ENCODE measurements at regions not wholly inside any gene's neighbourhood (a gene's known extent, or its start where the extent isn't known, plus 50 kb on each side); places are given as distances from the start of the nearest gene placed in this dataset.

- Histone ChIP-seq H3K79me2 (ENCODE audit: insufficient read depth, low read depth, low read length) (no peaks in the 10 kb centered on the region), H3K4me1 (ENCODE audit: insufficient read depth, low read length, poor library complexity, severe bottlenecking) (no peaks in the 10 kb centered on the region), H4K20me1 (ENCODE audit: insufficient read depth, low read length) (no peaks in the 10 kb centered on the region), H2AFZ (ENCODE audit: low read length) (no peak overlapping the region), H3K36me3 (ENCODE audit: insufficient read depth, low read length) (no peaks in the 10 kb centered on the region), H3K27ac (ENCODE audit: low read depth, low read length, poor library complexity, severe bottlenecking) (no peak overlapping the region), H3K9me3 (ENCODE audit: low read length) (0 out of 2 replicates have a peak, but pooled peaks cover 2% of the 10 kb centered on the region), H3K4me3 (ENCODE audit: low read depth, low read length, poor library complexity, severe bottlenecking) (no peak overlapping the region), H3K4me2 (ENCODE audit: low read length) (no peak overlapping the region), H3K9me2 (ENCODE audit: insufficient read depth, low read length) (no peaks in the 10 kb centered on the region)
- intact Hi-C loops (cut with micrococcal nuclease; ENCODE audit: unreplicated experiment) = no loop called here
- no peak for DNase-seq (ENCODE audit: low spot score)
- TF ChIP-seq EZH2phosphoT487 (IDR thresholded peaks at IDR 0.05; ENCODE audit: borderline replicate concordance, low read depth, low read length) = no peak
- no peak for TF ChIP-seq CTCF (conservative IDR thresholded peaks at IDR 0.05; ENCODE audit: low read length)
- POLR2A ChIA-PET = no interaction called here
- BruUV-seq (replicated peaks) = no TSS peak
- CTCF ChIA-PET (ENCODE audit: unreplicated experiment) = no interaction called here
These were observed 50.2 kb upstream of the HIVEP1 start for GRCh38 chr6:11961923-11962322.

DNA sequence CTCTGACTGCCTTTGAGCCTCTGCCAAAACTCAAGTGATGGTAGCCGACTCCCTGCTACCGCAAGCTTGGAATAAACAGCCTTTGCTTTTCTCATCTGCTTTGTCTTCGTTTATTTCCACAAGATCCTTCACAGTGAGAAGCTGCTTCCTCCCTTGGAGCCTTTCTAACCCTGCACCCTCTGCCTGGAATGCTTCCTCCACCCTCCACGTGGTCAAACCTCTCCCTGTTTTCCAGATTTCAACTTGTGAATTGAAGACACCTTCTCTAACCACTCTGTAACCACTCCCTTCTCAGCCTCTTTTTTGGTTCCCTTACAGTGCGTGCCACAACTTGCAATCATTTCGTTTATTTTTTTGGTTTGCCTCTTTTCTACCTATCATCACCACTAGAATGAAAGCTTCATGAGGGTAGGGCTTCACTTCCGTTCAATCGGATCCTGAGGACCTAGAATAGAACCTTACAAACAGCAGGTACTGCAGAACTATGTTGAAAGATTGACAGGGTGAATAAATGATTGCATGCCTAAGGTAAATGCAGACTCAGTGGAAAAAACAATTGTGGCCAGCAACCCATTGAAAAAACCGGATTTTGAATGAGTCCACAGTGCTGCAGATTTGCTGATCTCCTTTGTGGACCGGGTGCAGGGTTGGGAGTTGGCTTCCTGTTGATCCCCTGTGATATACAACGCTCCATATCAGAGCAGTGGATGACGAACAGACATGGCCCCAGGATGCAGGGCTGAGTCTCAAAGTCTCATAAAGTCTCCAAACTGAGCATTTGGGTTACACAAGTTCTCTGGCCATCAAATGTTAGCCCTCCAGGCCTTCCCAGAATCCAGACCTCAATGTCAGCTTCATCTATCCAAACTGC is 51.0 kb upstream of the HIVEP1 start:
- no peaks in the 10 kb centered on the region for H4K20me1 ChIP-seq (ENCODE audit: insufficient read depth, low read length)
- ChIA-PET CTCF (ENCODE audit: unreplicated experiment) (no interaction called here), POLR2A (interaction anchor here (1.0 to 1.2 kb wide), 2 partner anchors 11 to 144 kb away, joined by 4 to 9 read pairs; no protein-coding TSS in a partner anchor)
- no peak for DNase-seq (ENCODE audit: low spot score)
- intact Hi-C loops (cut with micrococcal nuclease; ENCODE audit: unreplicated experiment) = no loop called here
- TF ChIP-seq CTCF (conservative IDR thresholded peaks at IDR 0.05; ENCODE audit: low read length) (no peak), EZH2phosphoT487 (IDR thresholded peaks at IDR 0.05; ENCODE audit: borderline replicate concordance, low read depth, low read length) (no peak)
- H3K9me2 ChIP-seq (ENCODE audit: insufficient read depth, low read length) = no peaks in the 10 kb centered on the region
- no peak overlapping the region for H3K4me2 ChIP-seq (ENCODE audit: low read length)
- H2AFZ ChIP-seq (ENCODE audit: low read length) = no peak overlapping the region
- H3K79me2 ChIP-seq (ENCODE audit: insufficient read depth, low read depth, low read length) = no peaks in the 10 kb centered on the region
- no peak overlapping the region for H3K27ac ChIP-seq (ENCODE audit: low read depth, low read length, poor library complexity, severe bottlenecking)
- no peak overlapping the region for H3K4me3 ChIP-seq (ENCODE audit: low read depth, low read length, poor library complexity, severe bottlenecking)
- no peaks in the 10 kb centered on the region for H3K4me1 ChIP-seq (ENCODE audit: insufficient read depth, low read length, poor library complexity, severe bottlenecking)
- 0 out of 2 replicates have a peak, but pooled peaks cover 6% of the 10 kb centered on the region for H3K9me3 ChIP-seq (ENCODE audit: low read length)
- no TSS peak for BruUV-seq (replicated peaks)
- no peaks in the 10 kb centered on the region for H3K36me3 ChIP-seq (ENCODE audit: insufficient read depth, low read length)

DNA sequence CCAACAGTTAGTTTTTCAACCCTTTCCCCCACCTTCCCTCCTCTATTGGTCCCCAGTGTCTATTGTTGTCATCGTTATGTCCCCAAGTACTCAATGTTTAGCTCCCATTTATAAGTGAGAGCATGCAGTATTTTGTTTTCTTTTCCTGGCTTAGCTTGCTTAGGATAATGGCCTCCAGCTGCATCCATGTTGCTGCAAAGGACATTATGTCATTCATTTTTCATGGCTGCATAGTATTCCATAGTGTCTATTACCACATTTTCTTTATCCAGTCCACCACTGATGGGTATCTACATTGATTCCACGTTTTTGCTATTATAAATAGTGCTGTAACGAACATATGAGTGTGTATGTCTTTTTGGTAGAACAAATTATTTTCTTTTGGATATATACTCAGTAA is 55.3 kb upstream of the HIVEP1 start:
- Histone ChIP-seq H3K27ac (ENCODE audit: low read depth, low read length, poor library complexity, severe bottlenecking) (no peak overlapping the region), H3K36me3 (ENCODE audit: insufficient read depth, low read length) (no peaks in the 10 kb centered on the region), H3K4me3 (ENCODE audit: low read depth, low read length, poor library complexity, severe bottlenecking) (no peak overlapping the region), H3K79me2 (ENCODE audit: insufficient read depth, low read depth, low read length) (no peaks in the 10 kb centered on the region), H3K4me2 (ENCODE audit: low read length) (no peak overlapping the region), H3K4me1 (ENCODE audit: insufficient read depth, low read length, poor library complexity, severe bottlenecking) (no peaks in the 10 kb centered on the region), H4K20me1 (ENCODE audit: insufficient read depth, low read length) (no peaks in the 10 kb centered on the region), H3K9me2 (ENCODE audit: insufficient read depth, low read length) (no peaks in the 10 kb centered on the region), H3K9me3 (ENCODE audit: low read length) (0 out of 2 replicates have a peak, but pooled peaks cover 6% of the 10 kb centered on the region), H2AFZ (ENCODE audit: low read length) (no peak overlapping the region)
- intact Hi-C loops (cut with micrococcal nuclease; ENCODE audit: unreplicated experiment) = no loop called here
- no peak for TF ChIP-seq EZH2phosphoT487 (IDR thresholded peaks at IDR 0.05; ENCODE audit: borderline replicate concordance, low read depth, low read length)
- no peak for TF ChIP-seq CTCF (conservative IDR thresholded peaks at IDR 0.05; ENCODE audit: low read length)
- POLR2A ChIA-PET = no interaction called here
- DNase-seq (ENCODE audit: low spot score) = no peak
- no TSS peak for BruUV-seq (replicated peaks)
- CTCF ChIA-PET (ENCODE audit: unreplicated experiment) = no interaction called here

All from OCI-LY7 (cell line).